ENCODE measurements at regions not wholly inside any gene's neighbourhood (a gene's known extent, or its start where the extent isn't known, plus 50 kb on each side); places are given as distances from the start of the nearest gene placed in this dataset.

DNA sequence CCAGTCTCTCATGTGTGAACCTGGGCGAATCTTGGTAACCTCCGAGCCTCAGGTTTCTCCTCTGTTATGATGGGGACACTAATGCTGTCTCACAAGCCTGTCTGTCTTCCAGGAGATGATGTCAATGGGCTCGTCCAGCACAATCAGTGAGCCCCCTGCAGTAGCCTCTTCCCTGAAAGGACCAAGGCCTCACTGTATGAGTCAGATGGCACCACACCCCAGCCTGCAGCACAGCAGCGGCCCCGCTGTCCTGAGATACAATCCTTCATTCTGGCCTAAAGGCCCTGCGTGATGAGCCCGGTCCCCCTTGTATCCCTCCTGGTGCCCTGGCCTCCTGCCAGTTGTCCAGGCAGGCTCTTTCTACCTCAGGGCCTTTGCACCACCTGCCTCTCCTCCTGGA, 234.4 kb downstream of the IRF8 start:
- TF ChIP-seq POLR2AphosphoS5 (IDR thresholded peaks at IDR 0.05; ENCODE audit: low read depth) (no peak), GABPA (IDR thresholded peaks at IDR 0.05; ENCODE audit: low read depth) (no peak)
- DNase-seq (ENCODE audit: low read depth in 1 of 2, low spot score in 1 of 2): no peak
- Histone ChIP-seq H3K27me3 (ENCODE audit: insufficient read depth, poor library complexity, severe bottlenecking) (no peaks in the 10 kb centered on the region), H3K27ac (replicated peaks) (no peak overlapping the region), H3K4me3 (replicated peaks; ENCODE audit: insufficient read depth, low read length) (no peak overlapping the region)

- Histone ChIP-seq H3K27ac (replicated peaks) (no peak overlapping the region), H3K27me3 (ENCODE audit: insufficient read depth, poor library complexity, severe bottlenecking) (no peaks in the 10 kb centered on the region), H3K4me3 (replicated peaks; ENCODE audit: insufficient read depth, low read length) (no peak overlapping the region)
- TF ChIP-seq SPI1 (IDR thresholded peaks at IDR 0.05; ENCODE audit: borderline replicate concordance, low read depth) (no peak), POLR2AphosphoS5 (IDR thresholded peaks at IDR 0.05; ENCODE audit: low read depth) (no peak), CTCF (IDR thresholded peaks at IDR 0.05; ENCODE audit: insufficient read depth, low read length) (no peak), GABPA (IDR thresholded peaks at IDR 0.05; ENCODE audit: low read depth) (no peak)
- TF ChIP-seq, protein P1, sequence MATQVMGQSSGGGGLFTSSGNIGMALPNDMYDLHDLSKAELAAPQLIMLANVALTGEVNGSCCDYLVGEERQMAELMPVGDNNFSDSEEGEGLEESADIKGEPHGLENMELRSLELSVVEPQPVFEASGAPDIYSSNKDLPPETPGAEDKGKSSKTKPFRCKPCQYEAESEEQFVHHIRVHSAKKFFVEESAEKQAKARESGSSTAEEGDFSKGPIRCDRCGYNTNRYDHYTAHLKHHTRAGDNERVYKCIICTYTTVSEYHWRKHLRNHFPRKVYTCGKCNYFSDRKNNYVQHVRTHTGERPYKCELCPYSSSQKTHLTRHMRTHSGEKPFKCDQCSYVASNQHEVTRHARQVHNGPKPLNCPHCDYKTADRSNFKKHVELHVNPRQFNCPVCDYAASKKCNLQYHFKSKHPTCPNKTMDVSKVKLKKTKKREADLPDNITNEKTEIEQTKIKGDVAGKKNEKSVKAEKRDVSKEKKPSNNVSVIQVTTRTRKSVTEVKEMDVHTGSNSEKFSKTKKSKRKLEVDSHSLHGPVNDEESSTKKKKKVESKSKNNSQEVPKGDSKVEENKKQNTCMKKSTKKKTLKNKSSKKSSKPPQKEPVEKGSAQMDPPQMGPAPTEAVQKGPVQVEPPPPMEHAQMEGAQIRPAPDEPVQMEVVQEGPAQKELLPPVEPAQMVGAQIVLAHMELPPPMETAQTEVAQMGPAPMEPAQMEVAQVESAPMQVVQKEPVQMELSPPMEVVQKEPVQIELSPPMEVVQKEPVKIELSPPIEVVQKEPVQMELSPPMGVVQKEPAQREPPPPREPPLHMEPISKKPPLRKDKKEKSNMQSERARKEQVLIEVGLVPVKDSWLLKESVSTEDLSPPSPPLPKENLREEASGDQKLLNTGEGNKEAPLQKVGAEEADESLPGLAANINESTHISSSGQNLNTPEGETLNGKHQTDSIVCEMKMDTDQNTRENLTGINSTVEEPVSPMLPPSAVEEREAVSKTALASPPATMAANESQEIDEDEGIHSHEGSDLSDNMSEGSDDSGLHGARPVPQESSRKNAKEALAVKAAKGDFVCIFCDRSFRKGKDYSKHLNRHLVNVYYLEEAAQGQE (IDR thresholded peaks at IDR 0.05; ENCODE audit: insufficient replicate concordance, low read depth): no peak
- no peak for DNase-seq (ENCODE audit: low read depth in 1 of 2, low spot score in 1 of 2)
Measured at GRCh38 chr16:86133847-86134375, 234.9 kb downstream of the IRF8 start.

DNA sequence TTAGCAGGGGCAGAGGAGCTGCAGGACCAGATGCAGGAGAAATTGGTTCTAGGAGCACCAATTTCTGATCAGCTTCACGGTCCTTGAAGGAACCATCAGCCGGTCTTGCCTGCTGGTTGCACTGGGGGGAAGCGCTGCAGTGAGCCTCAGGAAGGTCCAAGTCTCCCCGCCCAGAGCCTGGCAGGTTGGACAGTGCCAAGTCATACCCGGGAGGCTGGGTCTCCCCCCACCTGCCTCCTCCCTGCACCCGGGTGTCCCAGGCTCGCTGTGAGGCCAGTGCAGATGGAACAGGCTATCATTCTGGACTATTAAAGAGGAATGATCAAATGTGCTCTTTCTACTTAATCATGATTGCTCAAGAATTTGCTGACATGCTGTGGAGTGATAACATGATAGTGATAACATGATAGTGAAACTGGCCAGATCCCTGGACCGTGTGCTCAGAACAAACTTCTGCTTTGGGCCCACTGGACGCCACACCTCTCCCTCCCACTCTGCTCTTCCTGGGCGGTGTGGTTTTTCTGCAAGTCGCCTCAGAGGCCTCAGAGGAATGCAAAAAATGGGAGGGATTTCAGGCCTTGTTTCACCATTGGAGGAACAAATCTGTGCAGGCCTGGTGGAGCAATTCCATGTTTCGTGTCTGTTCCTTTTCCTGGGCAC, 236.0 kb downstream of the IRF8 start:
- H3K27me3 ChIP-seq (ENCODE audit: insufficient read depth, poor library complexity, severe bottlenecking): no peaks in the 10 kb centered on the region
- no peak for TF ChIP-seq SPI1 (IDR thresholded peaks at IDR 0.05; ENCODE audit: borderline replicate concordance, low read depth)
- TF ChIP-seq POLR2AphosphoS5 (IDR thresholded peaks at IDR 0.05; ENCODE audit: low read depth): no peak
- no peak overlapping the region for H3K4me3 ChIP-seq (replicated peaks; ENCODE audit: insufficient read depth, low read length)
- no peak for DNase-seq (ENCODE audit: low read depth in 1 of 2, low spot score in 1 of 2)
- no peak overlapping the region for H3K27ac ChIP-seq (replicated peaks)

GRCh38 chr16:86137359-86137758, 238.4 kb downstream of the IRF8 start:
- no peak for TF ChIP-seq CTCF (IDR thresholded peaks at IDR 0.05; ENCODE audit: insufficient read depth, low read length)
- Histone ChIP-seq H3K4me3 (replicated peaks; ENCODE audit: insufficient read depth, low read length) (no peak overlapping the region), H3K27me3 (ENCODE audit: insufficient read depth, poor library complexity, severe bottlenecking) (no peaks in the 10 kb centered on the region), H3K27ac (replicated peaks) (no peak overlapping the region)
- DNase-seq (ENCODE audit: low read depth in 1 of 2, low spot score in 1 of 2): no peak

GRCh38 chr16:86138121-86139085, 239.4 kb downstream of the IRF8 start:
- Histone ChIP-seq H3K4me3 (replicated peaks; ENCODE audit: insufficient read depth, low read length) (no peak overlapping the region), H3K27me3 (ENCODE audit: insufficient read depth, poor library complexity, severe bottlenecking) (no peaks in the 10 kb centered on the region), H3K27ac (replicated peaks) (no peak overlapping the region)
- DNase-seq (ENCODE audit: low read depth in 1 of 2, low spot score in 1 of 2): no peak
- TF ChIP-seq, protein P1 (IDR thresholded peaks at IDR 0.05; ENCODE audit: insufficient replicate concordance, low read depth): no peak
- no peak for TF ChIP-seq SPI1 (IDR thresholded peaks at IDR 0.05; ENCODE audit: borderline replicate concordance, low read depth)
- TF ChIP-seq CTCF (IDR thresholded peaks at IDR 0.05; ENCODE audit: insufficient read depth, low read length): no peak
- no peak for TF ChIP-seq POLR2AphosphoS5 (IDR thresholded peaks at IDR 0.05; ENCODE audit: low read depth)
- TF ChIP-seq GABPA (IDR thresholded peaks at IDR 0.05; ENCODE audit: low read depth): no peak

Data from HL-60 (cell line).